Stimulated activated CD8-positive, alpha-beta memory T cell treated with anti-CD3 and anti-CD28 coated beads, Interleukin-2, amount 100 ng/mL, for 48 hours (primary cell): ENCODE measurements at regions not wholly inside any gene's neighbourhood (a gene's known extent, or its start where the extent isn't known, plus 50 kb on each side); places are given as distances from the start of the nearest gene placed in this dataset.
"Not testable (repeated sequence)": the region's sequence is repeated elsewhere in the genome, so short reads cannot be mapped to it uniquely, and the experiment has no call there.

Experiments
- DNase-seq, 2 donors: peaks; one replicate each; pipeline ENCODE4 v3.0.0-alpha.2; 2020; ENCODE audit warnings: low read depth in 2 of 2

DNA sequence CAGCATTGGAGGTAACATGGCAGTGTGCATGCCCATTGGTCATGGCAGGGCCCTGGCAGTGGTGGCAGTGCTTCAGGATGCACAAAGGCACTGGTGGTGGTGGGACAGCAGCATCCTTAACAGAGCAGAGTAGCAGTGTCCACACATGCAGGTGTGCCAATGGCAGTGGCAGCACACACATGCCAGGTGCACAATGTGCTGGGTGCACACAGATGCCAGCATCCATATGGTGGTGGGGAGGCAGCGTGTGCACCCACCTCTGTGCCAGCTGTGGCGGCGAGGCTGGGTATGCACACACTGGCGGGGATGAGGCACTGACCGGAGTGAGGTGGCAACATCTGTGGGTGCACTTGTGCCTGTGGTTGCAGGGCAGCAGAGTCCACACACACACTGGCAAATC is 150.6 kb downstream of the SI start:
- no peak for DNase-seq

DNA sequence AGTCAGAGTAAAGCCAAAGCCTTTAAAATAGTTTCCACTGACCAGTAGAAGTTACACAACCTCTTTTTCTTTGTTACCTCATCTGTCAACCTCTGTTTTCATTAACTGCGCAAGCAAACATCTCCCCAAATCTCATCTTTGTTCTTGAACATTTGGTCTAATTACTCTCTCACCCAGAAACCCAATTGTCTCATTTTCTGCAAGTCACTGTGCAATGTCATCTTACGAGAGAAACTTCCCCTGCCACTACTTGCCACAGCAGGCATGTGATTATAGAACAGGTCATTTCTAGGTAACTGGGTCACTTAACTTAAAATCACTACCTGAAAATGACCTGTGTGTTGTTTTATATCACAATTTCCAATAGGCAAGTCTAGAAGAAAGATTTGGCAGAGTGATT is 159.4 kb downstream of the SI start:
- no peak for DNase-seq

GRCh38 chr3:164912916-164913315 is 165.4 kb downstream of the SI start:
- DNase-seq: no peak

- no peak for DNase-seq
These were observed 174.4 kb downstream of the SI start for GRCh38 chr3:164903820-164904451.

DNA sequence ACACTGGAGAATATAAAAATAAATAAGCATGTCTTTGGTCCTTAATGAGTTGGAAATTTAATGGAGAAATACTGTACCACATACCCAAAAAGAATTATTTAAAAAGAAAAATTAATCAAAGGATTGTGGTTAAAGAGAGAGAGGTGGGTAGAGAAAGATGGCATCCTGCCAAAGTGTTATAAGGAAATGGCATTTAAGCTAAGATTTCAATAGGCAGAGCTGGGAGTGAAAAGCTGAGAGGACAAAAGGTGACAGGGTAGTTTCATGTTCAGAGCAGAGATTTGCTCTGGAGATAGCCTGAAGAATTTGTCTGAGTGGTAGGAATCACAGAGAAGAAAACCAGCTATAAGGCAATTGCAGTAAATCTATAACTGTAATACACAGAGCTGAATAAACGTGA is 181.0 kb downstream of the SI start:
- DNase-seq: no peak

DNA sequence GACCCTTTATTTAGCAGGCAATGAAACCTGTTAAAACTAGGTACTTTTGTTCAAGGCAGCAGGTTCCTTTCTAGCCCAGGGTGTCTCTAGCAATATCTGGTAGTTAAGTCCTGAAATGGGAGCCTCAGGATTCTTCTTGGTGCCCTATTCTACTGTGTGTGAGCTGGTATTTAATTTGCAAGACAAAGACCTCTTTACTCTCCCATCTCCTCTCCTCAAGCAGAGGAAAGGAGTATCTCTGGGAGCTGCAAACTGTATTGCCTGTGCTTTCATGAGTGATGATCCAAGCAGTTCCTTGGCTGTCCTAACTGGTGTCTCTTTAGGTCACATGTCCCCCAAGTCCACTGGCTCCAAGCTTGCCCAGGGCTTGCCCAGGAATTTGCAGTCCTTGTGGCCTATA is 188.2 kb downstream of the SI start:
- no peak for DNase-seq

DNA sequence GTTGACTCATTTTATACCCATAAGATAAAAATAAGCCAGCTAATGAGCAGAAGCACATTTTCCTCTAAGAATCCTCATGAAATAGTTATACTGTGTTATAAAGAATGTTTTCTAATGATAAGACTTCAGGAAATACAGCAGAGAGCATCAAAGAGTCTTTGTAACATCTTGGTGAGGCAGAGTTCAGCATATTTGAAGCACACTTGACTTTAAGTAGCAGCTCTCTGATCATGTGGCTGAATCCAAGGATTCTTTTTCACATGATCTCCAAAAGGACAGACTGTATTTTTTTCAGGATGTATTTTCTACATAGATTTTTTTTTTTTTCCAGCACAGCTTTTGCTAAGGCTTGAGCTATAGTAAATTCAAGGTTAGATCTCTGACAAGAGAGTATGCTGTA is 195.1 kb downstream of the SI start:
- no peak for DNase-seq

- no peak for DNase-seq
These were observed 199.1 kb downstream of the SI start for GRCh38 chr3:164879201-164879600.

DNA sequence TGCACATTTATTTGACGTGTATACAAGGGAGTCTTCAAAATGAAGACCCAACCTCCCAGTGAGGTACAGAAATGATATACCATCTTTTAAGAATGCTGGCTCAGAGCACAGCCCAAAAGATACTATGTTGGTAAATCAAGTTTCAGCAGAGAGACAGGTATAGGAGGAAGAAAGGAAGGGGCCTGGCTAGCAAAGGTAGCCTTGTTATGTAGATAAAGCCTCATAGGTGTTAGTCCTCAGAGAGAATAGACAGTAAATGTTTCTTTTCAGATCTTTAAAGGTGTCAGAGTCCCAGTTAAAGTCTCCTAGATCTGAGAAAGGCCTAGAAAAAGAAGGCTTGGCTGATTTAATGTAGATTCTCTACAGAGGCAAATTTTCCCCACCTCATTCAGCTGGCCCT is 213.8 kb downstream of the SI start:
- no peak for DNase-seq

GRCh38 chr3:164852866-164853265 is 225.4 kb downstream of the SI start:
- DNase-seq: no peak

- DNase-seq: no peak
These were observed 226.4 kb downstream of the SI start for GRCh38 chr3:164851905-164852304.

GRCh38 chr3:164851204-164851603 is 227.1 kb downstream of the SI start:
- DNase-seq: no peak

DNA sequence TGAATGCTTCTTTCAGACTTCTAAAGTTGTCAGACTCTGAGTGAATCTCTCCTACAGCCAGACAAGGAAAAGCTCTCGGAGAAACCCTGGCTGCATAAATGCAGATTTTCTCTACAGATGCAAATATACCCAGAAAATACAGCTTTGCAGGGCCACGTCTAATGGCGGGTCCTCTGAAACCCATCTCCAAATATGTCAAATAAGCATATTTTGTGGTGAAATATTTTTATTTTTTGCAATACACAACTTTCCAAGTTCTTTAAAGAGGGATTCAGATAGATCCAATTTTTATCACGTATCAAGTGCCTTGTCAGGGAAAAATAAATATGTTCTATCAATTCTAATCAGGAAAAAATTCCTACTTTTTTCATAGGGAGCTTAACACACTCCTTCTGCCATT is 229.4 kb downstream of the SI start:
- no peak for DNase-seq

- DNase-seq: no peak
These were observed 232.6 kb downstream of the SI start for GRCh38 chr3:164845739-164846138.

- DNase-seq: no peak
These were observed 246.1 kb downstream of the SI start for GRCh38 chr3:164832216-164832615.

GRCh38 chr3:164818318-164818717 is 260.0 kb downstream of the SI start:
- DNase-seq: no peak

DNA sequence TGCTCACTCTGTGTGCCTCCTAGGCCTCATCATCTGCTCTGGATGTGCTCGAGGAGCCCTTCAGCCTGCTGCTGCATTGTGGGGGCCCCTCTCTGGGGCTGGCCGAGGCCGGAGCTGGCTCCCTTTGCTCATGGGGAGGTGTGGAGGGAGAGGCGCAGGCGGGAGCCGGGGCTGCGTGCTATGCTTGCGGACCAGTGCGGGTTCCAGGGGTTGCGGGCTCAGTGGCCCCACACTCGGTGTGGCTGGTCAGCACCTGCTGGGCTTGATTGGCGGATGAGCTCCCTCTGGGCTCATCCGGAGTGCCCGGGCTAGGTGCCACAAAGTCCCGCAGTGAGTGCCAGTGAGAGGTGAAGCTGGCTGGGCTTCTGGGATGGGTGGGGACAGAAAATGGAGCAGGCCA is 264.2 kb downstream of the SI start:
- DNase-seq: no peak

GRCh38 chr3:164812042-164812441 is 266.3 kb downstream of the SI start:
- no peak for DNase-seq

DNA sequence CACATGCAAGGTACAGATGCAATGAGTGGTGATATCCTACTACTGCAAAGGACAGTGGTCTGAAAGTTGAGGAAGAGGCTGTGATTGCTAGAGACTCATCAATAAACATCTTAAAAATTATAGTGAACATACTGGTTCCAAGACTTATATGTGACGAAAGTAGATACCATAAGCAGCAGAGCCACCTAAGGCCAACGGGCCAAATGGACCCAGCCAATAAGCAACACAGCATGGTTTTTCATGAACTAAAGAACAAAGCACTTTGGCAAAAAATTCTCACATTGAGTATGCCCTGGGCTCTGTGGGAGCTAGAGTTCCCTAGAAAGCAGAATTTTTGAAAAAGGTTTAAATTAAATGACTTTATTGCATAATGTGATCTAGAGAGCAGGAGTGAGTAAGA is 272.1 kb downstream of the SI start:
- no peak for DNase-seq

GRCh38 chr3:164794099-164794498 is 284.2 kb downstream of the SI start:
- no peak for DNase-seq

DNA sequence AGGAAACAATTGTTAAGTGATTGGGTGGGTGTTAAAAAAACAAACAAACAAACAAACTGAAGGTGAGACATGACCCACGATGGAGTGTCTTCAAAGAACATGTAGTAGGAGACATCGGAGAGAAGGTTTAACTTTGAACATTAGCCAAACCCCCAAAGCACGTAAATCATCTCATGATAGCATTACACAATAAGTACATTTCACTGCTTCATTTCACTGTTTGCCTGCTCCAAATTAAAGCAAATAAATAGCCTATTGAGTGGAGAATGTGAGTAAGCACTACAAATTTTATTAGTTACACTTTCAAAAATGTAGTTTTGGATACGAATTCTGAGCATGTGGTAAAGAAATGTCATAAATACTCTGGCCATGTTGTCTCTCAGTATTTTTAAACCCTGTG is 287.0 kb downstream of the SI start:
- DNase-seq: no peak

- DNase-seq: not testable (repeated sequence)
These were observed 293.9 kb downstream of the SI start for GRCh38 chr3:164784407-164784806.

DNA sequence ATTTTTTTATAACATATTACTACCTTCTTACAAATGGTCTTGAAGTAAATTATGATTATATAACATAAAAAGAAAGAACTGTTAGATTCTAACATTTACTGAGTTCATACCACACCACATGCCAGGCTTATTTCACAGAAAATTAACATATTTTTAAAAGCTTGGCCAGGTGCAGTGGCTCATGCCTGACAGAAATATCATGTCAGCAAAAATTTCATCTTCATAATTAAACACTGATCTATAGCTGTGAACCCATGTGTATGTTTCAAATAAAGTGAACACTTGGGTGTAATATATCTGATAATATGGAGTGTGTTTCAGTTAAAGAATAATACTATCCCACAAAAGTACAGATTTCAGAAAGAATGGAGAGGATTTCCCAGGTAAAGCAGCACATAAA is 296.5 kb downstream of the SI start:
- DNase-seq: no peak

DNA sequence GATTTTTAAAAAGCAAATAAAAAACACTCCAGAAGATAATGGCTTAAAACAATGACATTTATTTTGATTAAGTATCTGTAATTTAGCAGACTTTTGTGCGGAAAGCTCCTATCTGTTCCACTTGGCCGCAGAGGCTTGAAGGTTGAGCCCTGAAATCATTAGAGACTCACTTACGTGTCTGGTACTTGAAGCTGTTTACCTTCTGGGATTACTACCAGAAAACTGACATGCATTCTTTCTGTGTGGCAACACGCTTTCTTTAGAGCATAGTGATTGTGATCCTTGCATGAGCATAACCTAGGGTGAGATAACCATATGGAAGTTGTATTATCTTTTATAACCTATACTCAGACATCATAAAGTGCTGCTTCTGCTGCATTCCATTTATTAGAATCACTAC is 298.5 kb downstream of the SI start:
- no peak for DNase-seq

- DNase-seq: no peak
These were observed 325.5 kb downstream of the SI start for GRCh38 chr3:164752812-164753211.
